Endodermal cell (in vitro differentiated cells): ENCODE measurements at regions not wholly inside any gene's neighbourhood (a gene's known extent, or its start where the extent isn't known, plus 50 kb on each side); places are given as distances from the start of the nearest gene placed in this dataset.

Experiments
- DNase-seq: peaks from one replicate; pipeline ENCODE4 v3.0.0-alpha.2; 2017
- H3K27ac ChIP-seq: 2 replicates; pipeline ENCODE4 v1.5.1; 2013; ENCODE audit warnings: mild to moderate bottlenecking, low read depth, low read length, moderate library complexity
- H3K27me3 ChIP-seq: 2 replicates; pipeline ENCODE4 v1.6.1; 2013; ENCODE audit warnings: mild to moderate bottlenecking, low read length, moderate library complexity; ENCODE audit not compliant: insufficient read depth, control insufficient read depth, poor library complexity, severe bottlenecking
- H3K36me3 ChIP-seq: 2 replicates; pipeline ENCODE4 v1.7.0; 2013; ENCODE audit warnings: mild to moderate bottlenecking, low read length, moderate library complexity; ENCODE audit not compliant: control insufficient read depth, insufficient read depth
- H3K4me1 ChIP-seq: one replicate; pipeline ENCODE4 v1.7.0; 2013; ENCODE audit warnings: low read length; ENCODE audit not compliant: control insufficient read depth, insufficient read depth
- H3K4me3 ChIP-seq: 2 replicates; pipeline ENCODE4 v1.5.1; 2013; ENCODE audit warnings: mild to moderate bottlenecking, low read length, moderate library complexity
- H3K9ac ChIP-seq: 2 replicates; pipeline ENCODE4 v1.6.1; 2013; ENCODE audit warnings: mild to moderate bottlenecking, low read length, moderate library complexity; ENCODE audit not compliant: poor library complexity, severe bottlenecking; ENCODE audit errors: extremely low read depth
- H3K9me3 ChIP-seq: 2 replicates; pipeline ENCODE4 v1.6.1; 2013; ENCODE audit warnings: mild to moderate bottlenecking, low read length, moderate library complexity; ENCODE audit not compliant: control insufficient read depth
- H3K27ac Mint-ChIP-seq: 2 replicates; pipeline ENCODE4 v1.8.0; 2020; ENCODE audit warnings: mixed read lengths
- H3K27me3 Mint-ChIP-seq: 2 replicates; pipeline ENCODE4 v1.8.0; 2021; ENCODE audit warnings: mild to moderate bottlenecking, mixed read lengths; ENCODE audit not compliant: insufficient read depth
- H3K36me3 Mint-ChIP-seq: 2 replicates; pipeline ENCODE4 v1.8.0; 2020; ENCODE audit warnings: low read depth, mixed read lengths
- H3K4me1 Mint-ChIP-seq: 2 replicates; pipeline ENCODE4 v1.8.0; 2020; ENCODE audit warnings: mixed read lengths
- H3K4me3 Mint-ChIP-seq: 2 replicates; pipeline ENCODE4 v1.8.0; 2020; ENCODE audit warnings: mild to moderate bottlenecking, moderate library complexity, mixed read lengths
- H3K9me3 Mint-ChIP-seq: 2 replicates; pipeline ENCODE4 v1.8.0; 2020; ENCODE audit warnings: mild to moderate bottlenecking, mixed read lengths
- WGBS, 2 experiments: methylation state at CpG; one replicate each; pipeline versions ENCODE4 v1.1.5 to v1.1.7; 2013; ENCODE audit warnings: missing lambda C conversion rate in 2 of 2, mixed read lengths in 1 of 2; ENCODE audit not compliant: insufficient coverage in 1 of 2, insufficient read length in 1 of 2; 5-methylcytosine and 5-hydroxymethylcytosine counted together
- TF ChIP-seq, protein P1 (sequence below): fragments of 200-600 bp; sonication (generic); conservative IDR thresholded peaks from 2 replicates; pipeline ENCODE4 v1.5.0; 2021; ENCODE audit warnings: antibody characterized with exemption, mild to moderate bottlenecking

DNA sequence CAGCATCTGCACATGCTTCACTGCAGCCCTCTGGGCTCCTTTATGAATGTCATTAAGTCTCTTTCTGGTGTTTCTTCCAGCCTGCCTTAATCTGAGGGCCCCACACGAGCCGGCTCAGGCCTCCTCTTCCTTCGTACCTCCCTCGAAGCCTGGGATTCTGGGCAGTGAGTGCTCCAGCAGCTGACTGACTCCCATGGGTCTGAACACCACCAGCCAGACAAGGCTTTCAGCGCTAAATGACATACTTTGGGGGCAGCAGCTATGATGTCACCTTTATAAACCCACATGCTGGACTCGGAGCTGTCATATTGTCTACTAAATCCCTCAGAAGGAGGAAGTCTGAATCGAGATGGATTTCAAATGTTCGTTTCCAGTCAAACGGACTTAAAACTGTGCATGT lies 127.1 kb downstream of the TRIM29 start:
- no peak overlapping the region for H3K27ac Mint-ChIP-seq
- peaks cover 18% of the 10 kb centered on the region for H3K27me3 ChIP-seq
- peaks cover 4% of the 10 kb centered on the region for H3K9me3 ChIP-seq
- H3K9me3 Mint-ChIP-seq: no peaks in the 10 kb centered on the region
- H3K36me3 ChIP-seq: no peaks in the 10 kb centered on the region
- H3K27ac ChIP-seq: no peak overlapping the region
- peaks cover 3% of the 10 kb centered on the region for H3K4me1 ChIP-seq
- WGBS, 2 experiments: 88 to 94% methylated on average over 9 of the region's 9 CpGs
- no peak for DNase-seq
- TF ChIP-seq, protein P1, sequence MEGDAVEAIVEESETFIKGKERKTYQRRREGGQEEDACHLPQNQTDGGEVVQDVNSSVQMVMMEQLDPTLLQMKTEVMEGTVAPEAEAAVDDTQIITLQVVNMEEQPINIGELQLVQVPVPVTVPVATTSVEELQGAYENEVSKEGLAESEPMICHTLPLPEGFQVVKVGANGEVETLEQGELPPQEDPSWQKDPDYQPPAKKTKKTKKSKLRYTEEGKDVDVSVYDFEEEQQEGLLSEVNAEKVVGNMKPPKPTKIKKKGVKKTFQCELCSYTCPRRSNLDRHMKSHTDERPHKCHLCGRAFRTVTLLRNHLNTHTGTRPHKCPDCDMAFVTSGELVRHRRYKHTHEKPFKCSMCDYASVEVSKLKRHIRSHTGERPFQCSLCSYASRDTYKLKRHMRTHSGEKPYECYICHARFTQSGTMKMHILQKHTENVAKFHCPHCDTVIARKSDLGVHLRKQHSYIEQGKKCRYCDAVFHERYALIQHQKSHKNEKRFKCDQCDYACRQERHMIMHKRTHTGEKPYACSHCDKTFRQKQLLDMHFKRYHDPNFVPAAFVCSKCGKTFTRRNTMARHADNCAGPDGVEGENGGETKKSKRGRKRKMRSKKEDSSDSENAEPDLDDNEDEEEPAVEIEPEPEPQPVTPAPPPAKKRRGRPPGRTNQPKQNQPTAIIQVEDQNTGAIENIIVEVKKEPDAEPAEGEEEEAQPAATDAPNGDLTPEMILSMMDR: no peak
- no peak overlapping the region for H3K9ac ChIP-seq
- peaks cover 35% of the 10 kb centered on the region for H3K4me1 Mint-ChIP-seq
- H3K4me3 Mint-ChIP-seq: no peak overlapping the region
- peaks cover 44% of the 10 kb centered on the region for H3K27me3 Mint-ChIP-seq
- H3K36me3 Mint-ChIP-seq: no peaks in the 10 kb centered on the region
- no peak overlapping the region for H3K4me3 ChIP-seq

DNA sequence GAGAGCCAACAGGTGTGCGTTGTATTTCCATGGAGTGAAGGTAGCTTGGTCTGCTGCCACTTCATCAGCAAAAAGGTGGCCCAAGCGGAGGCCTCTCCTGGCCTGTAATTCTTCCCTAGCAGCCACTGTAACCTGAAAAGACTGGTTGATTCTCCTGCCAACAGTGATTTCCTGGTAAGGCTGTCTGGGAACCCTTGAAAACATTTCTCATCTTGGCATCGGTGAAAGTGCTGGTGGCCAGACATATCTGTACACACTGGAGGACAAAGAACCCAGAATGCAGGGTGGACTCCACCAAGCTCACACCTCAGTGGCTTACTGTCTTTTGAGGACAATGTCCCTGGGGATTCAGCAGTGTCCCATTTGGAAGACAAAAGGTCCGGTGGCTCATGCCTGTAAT lies 128.0 kb downstream of the TRIM29 start:
- no peak overlapping the region for H3K4me3 Mint-ChIP-seq
- Histone ChIP-seq H3K4me1 (peaks cover 3% of the 10 kb centered on the region), H3K27ac (no peak overlapping the region), H3K9me3 (peaks cover 4% of the 10 kb centered on the region), H3K9ac (no peak overlapping the region), H3K4me3 (no peak overlapping the region), H3K27me3 (peaks cover 18% of the 10 kb centered on the region), H3K36me3 (no peaks in the 10 kb centered on the region)
- H3K9me3 Mint-ChIP-seq: no peaks in the 10 kb centered on the region
- no peaks in the 10 kb centered on the region for H3K36me3 Mint-ChIP-seq
- WGBS, 2 experiments: 79 to 94% methylated on average over 4 of the region's 4 CpGs
- TF ChIP-seq, protein P1: no peak
- H3K4me1 Mint-ChIP-seq: peaks cover 35% of the 10 kb centered on the region
- no peak overlapping the region for H3K27ac Mint-ChIP-seq
- H3K27me3 Mint-ChIP-seq: peaks cover 37% of the 10 kb centered on the region
- DNase-seq: no peak

DNA sequence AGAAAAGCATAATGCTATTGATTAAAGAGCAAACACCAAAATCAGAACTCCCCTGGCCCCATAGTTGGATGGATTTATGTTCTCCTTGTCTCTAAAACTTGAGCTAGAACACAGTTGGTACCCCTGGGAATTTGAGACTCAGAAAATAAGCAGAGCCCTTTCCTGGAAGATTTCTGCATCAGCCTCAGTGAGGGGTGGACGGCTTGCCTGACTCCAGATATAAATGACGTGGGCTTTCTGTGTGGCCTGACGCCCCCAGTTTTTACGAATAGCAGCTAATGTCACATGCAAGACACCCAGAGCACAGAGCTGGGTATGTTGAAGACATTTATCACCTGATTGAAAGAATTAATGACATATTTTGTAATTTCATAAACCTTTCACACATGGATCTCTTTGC lies 130.8 kb downstream of the TRIM29 start:
- WGBS, 2 experiments: 89% methylated on average over 4 of the region's 4 CpGs; no CpG with 5 or more reads in 1 of the 2 experiments

More for the DNA sequence above, 130.8 kb downstream of the TRIM29 start:
- Histone ChIP-seq H3K27ac (no peak overlapping the region), H3K36me3 (no peaks in the 10 kb centered on the region), H3K27me3 (peaks cover 13% of the 10 kb centered on the region), H3K4me3 (no peak overlapping the region), H3K9ac (no peak overlapping the region), H3K4me1 (peaks cover 3% of the 10 kb centered on the region), H3K9me3 (peaks cover 4% of the 10 kb centered on the region)
- H3K36me3 Mint-ChIP-seq: no peaks in the 10 kb centered on the region
- TF ChIP-seq, protein P1: no peak
- peaks cover 29% of the 10 kb centered on the region for H3K4me1 Mint-ChIP-seq
- H3K27ac Mint-ChIP-seq: no peak overlapping the region
- H3K27me3 Mint-ChIP-seq: peaks cover 23% of the 10 kb centered on the region
- DNase-seq: no peak
- H3K4me3 Mint-ChIP-seq: no peak overlapping the region
- no peaks in the 10 kb centered on the region for H3K9me3 Mint-ChIP-seq
